H9 (cell line): ENCODE measurements at regions not wholly inside any gene's neighbourhood (a gene's known extent, or its start where the extent isn't known, plus 50 kb on each side); places are given as distances from the start of the nearest gene placed in this dataset.

ENCODE experiments used
- DNase-seq: peaks from one replicate; pipeline ENCODE4 v3.0.0-alpha.2; 2017
- H2AFZ ChIP-seq: one replicate; pipeline ENCODE4 v1.6.1; 2013; ENCODE audit warnings: mild to moderate bottlenecking, low read length, control low read depth, moderate library complexity
- H2AK5ac ChIP-seq: 2 replicates; pipeline ENCODE4 v1.6.1; 2013; ENCODE audit warnings: low read length, control low read depth, mixed read lengths; ENCODE audit not compliant: insufficient read length
- H2BK120ac ChIP-seq: one replicate; pipeline ENCODE4 v1.6.1; 2013; ENCODE audit warnings: low read depth, mild to moderate bottlenecking, low read length, control low read depth, inconsistent platforms; ENCODE audit not compliant: poor library complexity, severe bottlenecking
- H2BK12ac ChIP-seq: 2 replicates; pipeline ENCODE4 v1.6.1; 2013; ENCODE audit warnings: low read length, control low read depth, mixed read lengths, low read depth; ENCODE audit not compliant: insufficient read length
- H2BK15ac ChIP-seq: 2 replicates; pipeline ENCODE4 v1.6.1; 2013; ENCODE audit warnings: low read depth, low read length, control low read depth
- H2BK20ac ChIP-seq: one replicate; pipeline ENCODE4 v1.6.1; 2013; ENCODE audit warnings: low read depth, mild to moderate bottlenecking, low read length, control low read depth, inconsistent platforms; ENCODE audit not compliant: poor library complexity, severe bottlenecking
- H2BK5ac ChIP-seq: 2 replicates; pipeline ENCODE4 v1.6.1; 2013; ENCODE audit warnings: low read length, control low read depth, mixed read lengths; ENCODE audit not compliant: insufficient read length
- H3K14ac ChIP-seq: 2 replicates; pipeline ENCODE4 v1.6.1; 2013; ENCODE audit warnings: low read length, control low read depth; ENCODE audit not compliant: insufficient read depth
- H3K18ac ChIP-seq: 2 replicates; pipeline ENCODE4 v1.6.1; 2013; ENCODE audit warnings: low read depth, mild to moderate bottlenecking, mixed read lengths, low read length, control low read depth; ENCODE audit not compliant: insufficient read length
- H3K23ac ChIP-seq: 2 replicates; pipeline ENCODE4 v1.6.1; 2013; ENCODE audit warnings: low read length, control low read depth, mixed read lengths, low read depth; ENCODE audit not compliant: insufficient read length
- H3K23me2 ChIP-seq: 2 replicates; pipeline ENCODE4 v1.6.1; 2013; ENCODE audit warnings: low read depth, mild to moderate bottlenecking, mixed read lengths, low read length, control low read depth; ENCODE audit not compliant: insufficient read length, poor library complexity, severe bottlenecking
- H3K27ac ChIP-seq: 2 replicates; pipeline ENCODE4 v1.5.1; 2013; ENCODE audit warnings: low read length, control low read depth, mixed read lengths, low read depth; ENCODE audit not compliant: insufficient read length
- H3K27me3 ChIP-seq: 2 replicates; pipeline ENCODE4 v1.6.1; 2013; ENCODE audit warnings: low read length, control low read depth, inconsistent platforms; ENCODE audit not compliant: insufficient read depth
- H3K4ac ChIP-seq: 2 replicates; pipeline ENCODE4 v1.6.1; 2013; ENCODE audit warnings: low read depth, mild to moderate bottlenecking, control low read depth, inconsistent platforms, low read length, moderate library complexity
- H3K4me1 ChIP-seq: 2 replicates; pipeline ENCODE4 v1.6.1; 2013; ENCODE audit warnings: low read length, control low read depth, inconsistent platforms; ENCODE audit not compliant: insufficient read depth
- H3K4me2 ChIP-seq: 2 replicates; pipeline ENCODE4 v1.6.1; 2013; ENCODE audit warnings: low read length, control low read depth, mixed read lengths; ENCODE audit not compliant: insufficient read length, insufficient read depth
- H3K56ac ChIP-seq: 2 replicates; pipeline ENCODE4 v1.6.1; 2013; ENCODE audit warnings: low read depth, mild to moderate bottlenecking, mixed read lengths, low read length, control low read depth; ENCODE audit not compliant: insufficient read length
- H3K79me1 ChIP-seq: 2 replicates; pipeline ENCODE4 v1.6.1; 2013; ENCODE audit warnings: low read depth, mild to moderate bottlenecking, moderate library complexity, low read length, control low read depth, inconsistent platforms; ENCODE audit not compliant: insufficient read depth, poor library complexity, severe bottlenecking
- H3K79me2 ChIP-seq: 2 replicates; pipeline ENCODE4 v1.6.1; 2013; ENCODE audit warnings: low read length, control low read depth, inconsistent platforms; ENCODE audit not compliant: insufficient read depth
- H3K9ac ChIP-seq: 2 replicates; pipeline ENCODE4 v1.6.1; 2013; ENCODE audit warnings: low read length, control low read depth, mixed read lengths; ENCODE audit not compliant: insufficient read length; ENCODE audit errors: extremely low read depth
- H3K9me3 ChIP-seq: one replicate; pipeline ENCODE4 v1.6.1; 2013; ENCODE audit warnings: low read depth, low read length, inconsistent platforms; ENCODE audit not compliant: control insufficient read depth
- H3T11ph ChIP-seq: one replicate; pipeline ENCODE4 v1.6.1; 2013; ENCODE audit warnings: mild to moderate bottlenecking, low read length, control low read depth, inconsistent platforms
- H4K20me1 ChIP-seq: one replicate; pipeline ENCODE4 v1.6.1; 2013; ENCODE audit not compliant: control insufficient read depth, insufficient read length, insufficient read depth
- H4K5ac ChIP-seq: 2 replicates; pipeline ENCODE4 v1.6.1; 2013; ENCODE audit warnings: low read depth, mild to moderate bottlenecking, mixed read lengths, low read length, control low read depth; ENCODE audit not compliant: insufficient read length
- H4K8ac ChIP-seq: replicated peaks from 2 replicates; pipeline ENCODE4 v1.6.1; 2013; ENCODE audit warnings: low read length, control low read depth, mixed read lengths, low read depth; ENCODE audit not compliant: insufficient read length
- H4K91ac ChIP-seq: 2 replicates; pipeline ENCODE4 v1.6.1; 2013; ENCODE audit warnings: low read depth, mild to moderate bottlenecking, moderate library complexity, mixed read lengths, low read length, control low read depth; ENCODE audit not compliant: insufficient read length
- H3K27ac Mint-ChIP-seq, 3 experiments: 2 replicates in 2 of 3; 3 replicates in 1 of 3; pipeline ENCODE4 v1.8.0; 2020 to 2021; ENCODE audit warnings: mixed read lengths in 3 of 3, mild to moderate bottlenecking in 1 of 3, moderate library complexity in 1 of 3
- H3K27me3 Mint-ChIP-seq: 2 replicates; pipeline ENCODE4 v1.8.0; 2021; ENCODE audit warnings: low read depth, mild to moderate bottlenecking, moderate library complexity, mixed read lengths
- H3K36me3 Mint-ChIP-seq, 3 experiments: 2 replicates in 2 of 3; 3 replicates in 1 of 3; pipeline ENCODE4 v1.8.0; 2020 to 2021; ENCODE audit warnings: low read depth in 3 of 3, mixed read lengths in 3 of 3; ENCODE audit not compliant: insufficient read depth in 1 of 3
- H3K4me1 Mint-ChIP-seq, 2 experiments: 2 replicates each; pipeline ENCODE4 v1.8.0; 2020; ENCODE audit warnings: mixed read lengths in 2 of 2
- H3K4me3 Mint-ChIP-seq, 2 experiments: 2 replicates in 1 of 2; 3 replicates in 1 of 2; pipeline ENCODE4 v1.8.0; 2020 to 2021; ENCODE audit warnings: mild to moderate bottlenecking in 2 of 2, mixed read lengths in 2 of 2, moderate library complexity in 1 of 2
- H3K9me3 Mint-ChIP-seq, 2 experiments: 2 replicates in 1 of 2; 3 replicates in 1 of 2; pipeline ENCODE4 v1.8.0; 2020; ENCODE audit warnings: mild to moderate bottlenecking in 2 of 2, mixed read lengths in 2 of 2, moderate library complexity in 1 of 2
- CTCF ChIP-seq: fragments of 200-600 bp; sonication (generic); conservative IDR thresholded peaks from 3 replicates; pipeline ENCODE4 v1.8.0; 2021; ENCODE audit warnings: antibody characterized with exemption, mild to moderate bottlenecking
- WGBS: extraction: QIAGEN DNeasy Blood & Tissue Kit; methylation state at CpG from one replicate; pipeline ENCODE4 v1.1.7; 2013; ENCODE audit warnings: missing lambda C conversion rate, low lambda C conversion rate, mixed read lengths; ENCODE audit not compliant: insufficient read length; ENCODE audit errors: extremely low coverage; 5-methylcytosine and 5-hydroxymethylcytosine counted together

- no peaks in the 10 kb centered on the region for H3K9me3 Mint-ChIP-seq
- peaks cover 2% of the 10 kb centered on the region for H3K27me3 Mint-ChIP-seq
- Histone ChIP-seq H3K4ac (no peak overlapping the region), H3K79me1 (no peaks in the 10 kb centered on the region), H3K27ac (no peak overlapping the region), H4K5ac (no peak overlapping the region), H3K4me1 (peaks cover 2% of the 10 kb centered on the region; the same call in 1 of the 2 replicates), H3K9me3 (no peaks in the 10 kb centered on the region), H2AK5ac (no peak overlapping the region), H4K8ac (no peak overlapping the region), H3K56ac (no peak overlapping the region), H2BK5ac (no peak overlapping the region), H2BK15ac (no peak overlapping the region), H4K20me1 (no peaks in the 10 kb centered on the region), H2BK20ac (no peak overlapping the region), H3K27me3 (0 out of 2 replicates have a peak, but pooled peaks cover 2% of the 10 kb centered on the region), H2BK12ac (no peak overlapping the region), H3K23me2 (no peaks in the 10 kb centered on the region), H3K18ac (no peak overlapping the region), H2AFZ (no peak overlapping the region), H3K14ac (no peak overlapping the region), H4K91ac (no peak overlapping the region), H2BK120ac (no peak overlapping the region), H3T11ph (no peak overlapping the region), H3K4me2 (no peak overlapping the region), H3K79me2 (no peaks in the 10 kb centered on the region), H3K9ac (no peak overlapping the region), H3K23ac (no peak overlapping the region)
- H3K36me3 Mint-ChIP-seq, result no peaks in the 10 kb centered on the region
- H3K27ac Mint-ChIP-seq, result no peak overlapping the region
- DNase-seq, result no peak
- peaks cover 6 to 13% of the 10 kb centered on the region in 2 experiments for H3K4me1 Mint-ChIP-seq
- no peak overlapping the region for H3K4me3 Mint-ChIP-seq
- WGBS, result no CpG with 5 or more reads among the region's 5 CpGs
- TF ChIP-seq CTCF, result no peak
Observed at GRCh38 chr17:56723421-56723820, 110.3 kb downstream of the C17orf67 start.
